IMR-90 (cell line): ENCODE measurements at regions not wholly inside any gene's neighbourhood (a gene's known extent, or its start where the extent isn't known, plus 50 kb on each side); places are given as distances from the start of the nearest gene placed in this dataset.

Experiments
- ATAC-seq: fragments of 200-7000 bp; cut with Tn5 transposase; 2 replicates; pipeline ENCODE4 v1.9.1; 2020; ENCODE audit warnings: low read depth, mild to moderate bottlenecking, moderate library complexity
- BruUV-seq: library from RNA; stranded (reverse); fragments of 400-500 nt; replicated peaks from 2 replicates; lab custom pipeline; 2021; lab: Mats Ljungman, UMichigan
- CTCF ChIA-PET: fragments of 300-600 bp; formaldehyde crosslinking; extraction: SDS; loops from one replicate; lab custom pipeline; 2021; ENCODE audit warnings: antibody characterized with exemption; lab: Yijun Ruan, JAX
- POLR2A ChIA-PET: fragments of 300-600 bp; sonication (Branson Sonifier 250); formaldehyde crosslinking; loops from one replicate; lab custom pipeline; 2022; ENCODE audit warnings: antibody characterized with exemption; ENCODE audit not compliant: unreplicated experiment; lab: Charles Lee
- DNase-seq: peaks from one replicate; pipeline ENCODE4 v3.0.0; 2013
- H2AFZ ChIP-seq: replicated peaks from 2 replicates; pipeline ENCODE3; 2013; ENCODE audit warnings: low read length, mild to moderate bottlenecking; ENCODE audit not compliant: poor library complexity
- H2AK5ac ChIP-seq: 2 replicates; pipeline ENCODE4 v1.6.1; 2013; ENCODE audit warnings: low read depth, low read length, inconsistent platforms
- H2AK9ac ChIP-seq: replicated peaks from 2 replicates; pipeline ENCODE3; 2013; ENCODE audit warnings: mild to moderate bottlenecking, low read depth, low read length, moderate library complexity; ENCODE audit not compliant: poor library complexity
- H2BK120ac ChIP-seq: 2 replicates; pipeline ENCODE4 v1.6.1; 2013; ENCODE audit warnings: low read depth, low read length, inconsistent platforms
- H2BK15ac ChIP-seq: 3 replicates; pipeline ENCODE4 v1.6.1; 2013; ENCODE audit warnings: low read depth, low read length, inconsistent platforms
- H2BK20ac ChIP-seq: 2 replicates; pipeline ENCODE4 v1.6.1; 2013; ENCODE audit warnings: low read depth, mild to moderate bottlenecking, inconsistent platforms, low read length, moderate library complexity
- H2BK5ac ChIP-seq: 2 replicates; pipeline ENCODE4 v1.6.1; 2013; ENCODE audit warnings: mild to moderate bottlenecking, low read depth, low read length, inconsistent platforms; ENCODE audit not compliant: poor library complexity, severe bottlenecking
- H3K14ac ChIP-seq: replicated peaks from 2 replicates; pipeline ENCODE4 v1.6.1; 2013; ENCODE audit warnings: low read depth, low read length, inconsistent platforms
- H3K18ac ChIP-seq: 2 replicates; pipeline ENCODE4 v1.6.1; 2013; ENCODE audit warnings: low read depth, low read length, control low read depth
- H3K23ac ChIP-seq: 2 replicates; pipeline ENCODE4 v1.6.1; 2013; ENCODE audit warnings: low read depth, low read length, inconsistent platforms
- H3K27ac ChIP-seq: 2 replicates; pipeline ENCODE4 v1.5.1; 2013; ENCODE audit warnings: mild to moderate bottlenecking, control low read depth, low read length; ENCODE audit not compliant: insufficient read depth
- H3K27me3 ChIP-seq: 2 replicates; pipeline ENCODE4 v1.6.1; 2013; ENCODE audit warnings: low read length; ENCODE audit not compliant: control insufficient read depth, insufficient read depth
- H3K36me3 ChIP-seq: 2 replicates; pipeline ENCODE4 v1.6.1; 2013; ENCODE audit warnings: low read length, mixed read lengths; ENCODE audit not compliant: control insufficient read depth, insufficient read depth
- H3K4ac ChIP-seq: 2 replicates; pipeline ENCODE4 v1.6.1; 2013; ENCODE audit warnings: low read depth, low read length, inconsistent platforms
- H3K4me1 ChIP-seq: 2 replicates; pipeline ENCODE4 v1.6.1; 2013; ENCODE audit warnings: low read length, mixed read lengths; ENCODE audit not compliant: control insufficient read depth, insufficient read depth
- H3K4me2 ChIP-seq: 2 replicates; pipeline ENCODE4 v1.6.1; 2013; ENCODE audit warnings: low read depth, mild to moderate bottlenecking, control low read depth, low read length, moderate library complexity
- H3K4me3 ChIP-seq: 2 replicates; pipeline ENCODE4 v1.5.1; 2013; ENCODE audit warnings: low read depth, mild to moderate bottlenecking, control low read depth, low read length, moderate library complexity; ENCODE audit not compliant: insufficient read depth
- H3K56ac ChIP-seq: 2 replicates; pipeline ENCODE4 v1.6.1; 2013; ENCODE audit warnings: low read length, inconsistent platforms; ENCODE audit not compliant: insufficient read depth; ENCODE audit errors: extremely low read depth
- H3K79me1 ChIP-seq, 2 experiments: 2 replicates each; pipeline ENCODE4 v1.6.1; 2013; ENCODE audit warnings: low read length in 2 of 2, inconsistent platforms in 1 of 2, low read depth in 1 of 2
- H3K9ac ChIP-seq: 2 replicates; pipeline ENCODE4 v1.6.1; 2013; ENCODE audit warnings: low read depth, low read length, control low read depth
- H3K9me1 ChIP-seq: 2 replicates; pipeline ENCODE4 v1.6.1; 2013; ENCODE audit warnings: low read length, inconsistent platforms; ENCODE audit not compliant: insufficient read depth
- H3K9me3 ChIP-seq: 2 replicates; pipeline ENCODE4 v1.6.1; 2013; ENCODE audit warnings: low read length; ENCODE audit not compliant: control insufficient read depth, insufficient read depth
- H4K20me1 ChIP-seq: 2 replicates; pipeline ENCODE4 v1.6.1; 2013; ENCODE audit warnings: low read length, inconsistent platforms; ENCODE audit not compliant: insufficient read depth
- H4K5ac ChIP-seq: 2 replicates; pipeline ENCODE4 v1.6.1; 2013; ENCODE audit warnings: mild to moderate bottlenecking, low read depth, low read length, control low read depth
- H4K8ac ChIP-seq, 2 experiments: 2 replicates each; pipeline ENCODE4 v1.6.1; 2013; ENCODE audit warnings: low read depth in 2 of 2, low read length in 2 of 2, control low read depth in 1 of 2, inconsistent platforms in 1 of 2
- H4K91ac ChIP-seq: 2 replicates; pipeline ENCODE4 v1.6.1; 2013; ENCODE audit warnings: low read depth, low read length, inconsistent platforms; ENCODE audit not compliant: insufficient read depth
- CHD1 ChIP-seq: IDR thresholded peaks from 2 replicates; pipeline ENCODE4 v1.6.1; 2012; ENCODE audit warnings: low read depth, low read length, improper control_type of control experiment
- ELK1 ChIP-seq: fragments of 150-350 bp; IDR thresholded peaks from 2 replicates; pipeline ENCODE4 v1.6.1; 2016; ENCODE audit warnings: low read depth, mild to moderate bottlenecking, low read length, moderate library complexity, borderline replicate concordance
- MAFK ChIP-seq: IDR thresholded peaks from 2 replicates; pipeline ENCODE4 v1.6.1; 2012; ENCODE audit warnings: low read depth, low read length, improper control_type of control experiment
- NFE2L2 ChIP-seq: fragments of 150-350 bp; IDR thresholded peaks from 2 replicates; pipeline ENCODE4 v1.6.1; 2016; ENCODE audit warnings: low read depth, mild to moderate bottlenecking, low read length
- RCOR1 ChIP-seq: IDR thresholded peaks from 2 replicates; pipeline ENCODE4 v1.6.1; 2012; ENCODE audit warnings: mild to moderate bottlenecking, low read length, improper control_type of control experiment; ENCODE audit not compliant: insufficient replicate concordance
- SMC3 ChIP-seq: fragments of 150-350 bp; IDR thresholded peaks from 2 replicates; pipeline ENCODE4 v1.6.1; 2016; ENCODE audit warnings: low read depth, mild to moderate bottlenecking, antibody characterized with exemption, low read length, moderate library complexity
- USF2 ChIP-seq: fragments of 150-350 bp; IDR thresholded peaks from 2 replicates; pipeline ENCODE4 v1.6.1; 2017; ENCODE audit warnings: mild to moderate bottlenecking, antibody characterized with exemption, low read length, low read depth
- WGBS, 2 experiments: methylation state at CpG; one replicate each; pipeline versions ENCODE4 v1.1.5 to v1.1.7; 2013; ENCODE audit warnings: missing lambda C conversion rate in 2 of 2; ENCODE audit not compliant: insufficient read length in 1 of 2; ENCODE audit errors: extremely low coverage in 2 of 2; 5-methylcytosine and 5-hydroxymethylcytosine counted together
- dilution Hi-C: fragments of 300-500 bp; cut with HindIII; formaldehyde crosslinking; loops from one replicate; pipeline ENCODE4 v1.14.3; 2018; ENCODE audit warnings: low sequenced_read_pairs; ENCODE audit not compliant: unreplicated experiment
- in situ Hi-C: fragments of 300-500 bp; cut with MboI; formaldehyde crosslinking; loops from 3 replicates; pipeline ENCODE4 v1.14.3; 2019; ENCODE audit warnings: low sequenced_read_pairs, inconsistent platforms, mixed read lengths
- intact Hi-C: fragments of 100-400 bp; cut with micrococcal nuclease; formaldehyde crosslinking; loops from 2 replicates; pipeline ENCODE4 v1.10.0; 2022

- POLR2A ChIA-PET, result interaction anchor here (0.5 kb wide), 1 partner anchor 532 kb away, joined by 3 read pairs; no protein-coding TSS in a partner anchor
- H3K14ac ChIP-seq, result no peak overlapping the region
- no peak overlapping the region for H2BK20ac ChIP-seq
- no peak overlapping the region for H2AK5ac ChIP-seq
- H3K4ac ChIP-seq, result no peak overlapping the region
- no peak overlapping the region for H3K23ac ChIP-seq
- dilution Hi-C loops (no loop called here), intact Hi-C loops (no loop called here), in situ Hi-C loops (no loop called here)
- no peak for ATAC-seq
- no peaks in the 10 kb centered on the region for H3K9me1 ChIP-seq
- no peak overlapping the region for H2AFZ ChIP-seq
- no peak overlapping the region for H2BK5ac ChIP-seq
- BruUV-seq, result no TSS peak
- H3K4me3 ChIP-seq, result no peak overlapping the region
- DNase-seq, result no peak
- no peaks in the 10 kb centered on the region for H3K9me3 ChIP-seq
- no peak overlapping the region for H3K27ac ChIP-seq
- 0 out of 2 replicates have a peak, but pooled peaks cover 2% of the 10 kb centered on the region for H3K27me3 ChIP-seq
- H4K20me1 ChIP-seq, result no peaks in the 10 kb centered on the region
- no peak overlapping the region for H3K9ac ChIP-seq
- H3K79me1 ChIP-seq, result no peaks in the 10 kb centered on the region
- H3K4me2 ChIP-seq, result no peak overlapping the region
- no peak overlapping the region for H2BK120ac ChIP-seq
- no peak overlapping the region for H4K5ac ChIP-seq
- TF ChIP-seq MAFK, result no peak
- TF ChIP-seq CHD1, result no peak
- no peak for TF ChIP-seq USF2
- TF ChIP-seq SMC3, result no peak
- no peak for TF ChIP-seq ELK1
- no peak for TF ChIP-seq RCOR1
- no peak for TF ChIP-seq NFE2L2
- H3K4me1 ChIP-seq, result no peaks in the 10 kb centered on the region
- no peak overlapping the region for H4K8ac ChIP-seq
- H3K36me3 ChIP-seq, result no peaks in the 10 kb centered on the region
- WGBS, 2 experiments, result no CpG with 5 or more reads among the region's 4 CpGs
- H3K56ac ChIP-seq, result no peak overlapping the region
- no peak overlapping the region for H2BK15ac ChIP-seq
- H2AK9ac ChIP-seq, result no peak overlapping the region
- no peak overlapping the region for H4K91ac ChIP-seq
- H3K18ac ChIP-seq, result no peak overlapping the region
- CTCF ChIA-PET, result no interaction called here
Observed at GRCh38 chr2:84306361-84306760, 152.7 kb downstream of the SUCLG1 start.
